GM12891 (cell line): ENCODE measurements at regions not wholly inside any gene's neighbourhood (a gene's known extent, or its start where the extent isn't known, plus 50 kb on each side); places are given as distances from the start of the nearest gene placed in this dataset.

Experiments
- POLR2A ChIP-seq: IDR thresholded peaks from 2 replicates; pipeline ENCODE4 v1.6.1; 2011; ENCODE audit warnings: low read depth, low read length, control low read depth
- POLR2AphosphoS5 ChIP-seq: IDR thresholded peaks from 2 replicates; pipeline ENCODE4 v1.6.1; 2011; ENCODE audit warnings: low read depth, low read length, control low read depth
- SPI1 ChIP-seq: IDR thresholded peaks from 2 replicates; pipeline ENCODE4 v1.6.1; 2011; ENCODE audit warnings: low read depth, low read length, control low read depth

- no peak for TF ChIP-seq POLR2A
- TF ChIP-seq SPI1 = no peak
- TF ChIP-seq POLR2AphosphoS5 = no peak
Measured at GRCh38 chr12:5254703-5255102, 177.2 kb upstream of the NTF3 start.
